ENCODE measurements at regions not wholly inside any gene's neighbourhood (a gene's known extent, or its start where the extent isn't known, plus 50 kb on each side); places are given as distances from the start of the nearest gene placed in this dataset.

- TF ChIP-seq CTCF (IDR thresholded peaks at IDR 0.05) = no peak
- TF ChIP-seq EZH2 (IDR thresholded peaks at IDR 0.05) = no peak
- no peak for TF ChIP-seq EZH2phosphoT487 (IDR thresholded peaks at IDR 0.05)
Measured at GRCh38 chr2:128424406-128425171, 105.9 kb upstream of the HS6ST1 start.

Measured in neural progenitor cell (in vitro differentiated cells).